GM19328 (cell line): ENCODE measurements at regions not wholly inside any gene's neighbourhood (a gene's known extent, or its start where the extent isn't known, plus 50 kb on each side); places are given as distances from the start of the nearest gene placed in this dataset.
"Not testable (repeated sequence)": the region's sequence is repeated elsewhere in the genome, so short reads cannot be mapped to it uniquely, and the experiment has no call there.

Experiments used
- ATAC-seq: cut with Tn5 transposase; IDR thresholded peaks from one replicate; pipeline ENCODE4 v1.9.1; 2021; ENCODE audit warnings: mild to moderate bottlenecking, moderate library complexity; ENCODE audit not compliant: unreplicated experiment

- no peak for ATAC-seq
Measured at GRCh38 chr2:160721089-160722040, 227.8 kb upstream of the RBMS1 start.

DNA sequence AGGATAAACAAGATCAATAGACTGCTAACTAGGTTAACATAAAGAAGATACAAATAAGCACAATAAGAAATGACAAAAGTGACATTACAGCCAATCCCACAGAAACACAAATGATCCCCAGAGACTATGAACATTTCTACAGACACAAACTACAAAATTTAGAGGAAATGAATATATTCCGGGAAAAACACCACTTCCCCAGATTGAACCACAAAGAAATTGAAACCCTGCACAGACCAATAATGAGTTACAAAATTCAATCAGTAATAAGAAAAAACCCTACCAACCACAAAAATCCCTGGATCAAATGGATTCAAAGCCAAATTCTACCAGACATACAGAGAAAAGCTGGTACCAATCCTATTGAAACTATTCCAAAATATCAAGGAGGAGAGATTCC is 232.4 kb upstream of the RBMS1 start:
- no peak for ATAC-seq

GRCh38 chr2:160730296-160730995 is 236.8 kb upstream of the RBMS1 start:
- no peak for ATAC-seq

GRCh38 chr2:160731415-160731814 is 237.8 kb upstream of the RBMS1 start:
- no peak for ATAC-seq

DNA sequence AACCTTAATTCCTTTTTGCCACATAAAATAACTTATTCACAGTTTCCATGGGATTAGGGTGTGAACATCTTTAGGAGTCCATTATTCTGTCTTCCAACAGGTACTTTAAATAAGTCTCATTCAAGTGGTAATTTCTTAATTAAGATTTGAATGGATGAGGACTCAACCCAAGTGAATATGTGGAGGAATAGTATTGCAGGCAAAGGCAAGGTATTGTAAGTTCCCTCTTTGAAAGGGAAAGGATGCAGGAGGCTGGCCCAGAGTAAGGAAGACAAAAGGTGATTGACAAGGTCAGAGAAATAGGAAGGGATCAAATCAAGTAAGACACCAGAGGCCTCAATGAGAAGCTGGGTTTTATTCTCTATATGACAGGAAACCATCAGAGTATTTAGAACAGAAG is 238.2 kb upstream of the RBMS1 start:
- no peak for ATAC-seq

DNA sequence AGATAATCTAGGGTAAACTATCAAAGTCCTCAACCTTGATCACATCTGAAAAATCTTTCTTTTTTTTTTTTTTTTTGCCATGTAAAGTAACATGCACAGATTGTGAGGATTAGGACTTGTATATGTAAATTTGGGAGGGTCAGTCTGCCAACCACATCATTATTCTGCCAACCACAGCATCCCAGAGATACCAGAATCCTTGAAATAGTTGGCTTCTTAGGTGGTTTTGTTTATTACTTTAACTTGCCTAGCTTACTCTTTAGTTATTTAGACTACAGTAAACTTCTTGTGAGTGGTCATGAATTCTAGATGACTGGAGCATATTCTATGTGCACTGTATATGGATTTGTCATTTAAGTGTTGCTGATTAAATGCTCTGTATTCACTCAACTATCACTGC is 242.1 kb upstream of the RBMS1 start:
- no peak for ATAC-seq

DNA sequence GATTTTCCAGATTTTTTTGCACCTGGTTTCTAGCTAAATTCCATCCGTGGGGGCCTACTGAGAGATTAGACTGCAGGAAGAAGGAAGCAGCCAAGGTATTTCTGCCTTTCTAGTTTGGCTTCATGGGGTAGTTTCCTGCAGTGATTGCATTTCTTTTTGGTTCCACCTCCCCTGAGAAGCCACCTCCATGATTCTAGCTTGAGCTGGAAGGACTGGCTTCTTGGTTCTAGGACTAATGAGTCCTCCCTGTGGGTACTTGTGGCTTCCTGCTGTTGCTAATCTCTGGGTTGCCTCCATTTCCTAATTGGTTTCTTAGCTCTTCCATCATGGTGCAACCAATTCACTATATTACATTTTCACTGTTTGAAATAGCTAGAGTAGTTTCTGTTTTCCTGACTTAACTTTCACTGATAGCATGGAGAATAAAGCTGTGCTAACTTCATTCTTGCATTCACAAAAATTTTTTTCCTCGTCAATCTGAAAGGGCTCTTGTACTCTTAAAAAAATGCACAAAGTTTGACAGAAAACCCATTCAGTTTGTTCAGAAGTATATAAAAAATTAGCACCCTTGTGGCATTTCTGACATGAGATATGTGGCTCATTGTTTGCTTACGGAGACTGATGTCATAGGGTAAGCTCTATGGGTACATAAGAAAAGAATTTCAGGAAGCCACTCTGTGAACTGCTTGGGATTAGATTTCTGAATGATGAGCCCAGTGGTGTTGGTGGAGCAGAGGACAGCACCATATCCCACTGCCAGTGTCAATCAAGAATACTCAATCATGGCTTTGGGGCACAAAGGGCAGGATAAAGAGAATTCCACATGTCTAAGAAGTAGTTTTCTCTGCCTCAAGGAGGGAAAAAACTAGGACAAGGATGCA is 242.8 kb upstream of the RBMS1 start:
- no peak for ATAC-seq

GRCh38 chr2:160737247-160737646 is 243.6 kb upstream of the RBMS1 start:
- no peak for ATAC-seq

- no peak for ATAC-seq
Measured at GRCh38 chr2:160741271-160741670, 247.7 kb upstream of the RBMS1 start.

DNA sequence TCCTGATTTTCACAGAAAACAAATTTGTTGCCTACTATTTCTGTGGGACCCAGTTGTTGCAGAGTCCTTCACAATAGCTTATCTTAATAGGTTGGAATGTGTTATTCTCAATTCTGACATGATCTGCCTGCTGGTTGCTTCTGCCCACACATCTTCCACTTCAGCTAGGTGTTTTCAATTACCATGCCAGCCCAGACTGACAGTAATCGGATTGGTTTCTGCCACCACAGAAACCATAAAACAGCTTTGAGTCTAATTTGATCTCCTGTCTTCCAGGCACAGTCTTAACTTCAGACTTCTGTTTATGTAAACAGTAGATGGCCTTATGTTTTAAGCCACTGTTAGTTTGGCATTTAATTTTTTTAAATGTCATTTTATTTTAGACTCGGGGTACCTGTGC is 248.2 kb upstream of the RBMS1 start:
- ATAC-seq, result no peak

DNA sequence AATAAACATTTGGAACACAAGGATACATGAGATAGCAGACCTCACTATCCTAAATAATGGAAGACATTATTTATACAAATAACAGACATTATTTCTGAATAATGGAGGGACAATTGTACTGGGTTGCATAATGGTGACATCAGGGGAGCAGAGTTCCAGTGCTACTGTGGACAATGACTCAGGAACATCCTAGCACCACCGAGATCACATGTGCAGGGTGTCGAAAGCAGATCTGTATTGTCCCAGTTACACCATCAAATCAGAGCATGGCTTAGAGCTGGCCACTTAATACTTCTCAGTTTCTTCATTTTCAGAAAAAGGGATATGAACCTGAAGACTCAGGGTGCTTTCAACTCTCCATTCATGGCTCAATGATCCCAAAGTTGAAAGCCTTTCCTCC is 249.1 kb upstream of the RBMS1 start:
- no peak for ATAC-seq

DNA sequence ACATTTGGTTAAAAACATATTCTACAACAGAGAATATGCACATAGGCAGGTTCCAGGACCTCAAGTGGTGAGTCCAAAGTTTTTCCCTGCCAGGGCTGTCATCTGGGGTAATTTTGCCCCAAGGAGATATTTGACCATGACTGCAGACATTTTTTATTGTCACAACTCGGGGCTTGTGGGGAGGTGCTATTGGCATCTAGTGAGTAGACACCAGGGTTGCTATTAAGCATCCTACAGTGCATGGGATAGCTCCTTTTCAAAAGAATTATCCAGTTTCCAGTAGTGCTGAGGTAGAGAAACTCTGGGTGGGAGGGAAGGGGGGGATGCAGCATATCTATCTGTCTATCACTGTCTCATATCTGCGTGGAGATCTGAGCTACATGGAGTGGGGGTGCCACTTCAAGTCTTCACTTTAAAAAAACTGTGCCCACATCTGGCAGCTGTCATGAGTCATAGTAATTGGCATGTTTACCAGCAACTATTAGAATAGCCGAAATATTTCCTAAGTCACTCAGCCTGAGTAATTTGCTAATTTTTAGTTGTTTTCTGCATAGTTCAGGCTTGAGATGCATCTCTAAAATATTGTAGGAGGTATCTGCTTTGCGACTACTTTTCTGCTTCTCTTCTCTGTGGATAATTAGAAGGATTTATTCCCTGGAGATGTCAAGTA is 254.0 kb upstream of the RBMS1 start:
- ATAC-seq, result no peak

DNA sequence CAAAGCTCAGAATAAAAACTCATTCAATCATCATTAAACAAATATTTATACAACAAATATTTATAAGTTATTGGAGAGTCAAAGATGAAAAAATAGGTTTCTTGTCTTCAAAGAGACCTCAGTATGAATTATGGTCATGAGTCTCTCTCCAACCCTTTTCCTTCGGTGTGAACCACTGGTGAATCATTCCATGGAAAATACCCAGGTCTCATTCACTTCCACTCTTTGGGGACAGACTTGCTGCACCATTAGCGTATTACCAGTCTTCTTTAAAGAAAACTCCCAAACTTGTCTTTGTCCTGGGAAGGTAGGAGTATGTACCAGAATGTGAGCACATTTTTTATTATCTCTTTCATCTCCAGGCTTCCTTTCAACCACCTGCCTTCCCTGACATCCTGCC is 257.4 kb upstream of the RBMS1 start:
- ATAC-seq, result no peak

GRCh38 chr2:160752475-160753330 is 259.1 kb upstream of the RBMS1 start:
- no peak for ATAC-seq

GRCh38 chr2:160753331-160753654 is 259.7 kb upstream of the RBMS1 start:
- no peak for ATAC-seq

DNA sequence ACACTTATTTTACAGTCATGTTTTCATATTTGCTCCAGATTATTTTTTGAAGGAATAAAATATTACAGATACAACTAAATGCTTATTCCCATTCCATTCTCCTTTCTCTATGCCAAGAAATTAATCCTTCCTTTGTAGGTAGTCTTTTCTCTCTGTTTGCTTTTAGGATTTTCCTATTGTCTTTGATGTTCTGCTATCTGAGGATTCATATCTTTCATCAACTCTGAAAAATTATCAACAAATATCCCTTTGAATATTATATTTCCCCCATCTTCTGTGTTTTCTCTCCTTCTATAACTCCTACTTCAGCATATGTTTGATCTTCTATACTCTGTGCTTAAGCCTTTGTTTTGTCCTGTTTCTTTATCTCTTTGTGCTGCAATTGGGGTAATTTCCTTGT is 260.4 kb upstream of the RBMS1 start:
- no peak for ATAC-seq

GRCh38 chr2:160756481-160756880 is 262.9 kb upstream of the RBMS1 start:
- no peak for ATAC-seq

DNA sequence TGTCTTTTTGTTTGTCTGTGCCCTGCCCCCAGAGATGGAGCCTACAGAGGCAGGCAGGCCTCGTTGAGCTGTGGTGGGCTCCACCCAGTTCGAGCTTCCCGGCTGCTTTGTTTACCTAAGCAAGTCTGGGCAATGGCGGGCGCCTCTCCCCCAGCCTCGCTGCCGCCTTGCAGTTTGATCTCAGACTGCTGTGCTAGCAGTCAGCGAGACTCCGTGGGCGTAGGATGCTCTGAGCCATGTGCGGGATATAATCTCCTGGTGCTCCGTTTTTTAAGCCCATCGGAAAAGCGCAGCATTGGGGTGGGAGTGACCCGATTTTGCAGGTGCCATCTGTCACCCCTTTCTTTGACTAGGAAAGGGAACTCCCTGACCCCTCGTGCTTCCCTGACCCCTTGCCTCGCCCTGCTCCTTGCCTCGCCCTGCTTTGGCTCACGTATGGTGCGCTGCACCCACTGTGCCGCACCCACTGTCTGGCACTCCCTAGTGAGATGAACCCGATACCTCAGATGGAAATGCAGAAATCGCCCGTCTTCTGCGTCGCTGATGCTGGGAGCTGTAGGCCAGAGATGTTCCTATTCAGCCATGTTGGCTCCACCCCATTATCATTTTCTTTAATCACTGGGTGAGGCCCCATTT is 269.0 kb upstream of the RBMS1 start:
- ATAC-seq, result not testable (repeated sequence)

GRCh38 chr2:160783474-160783873 is 289.9 kb upstream of the RBMS1 start:
- ATAC-seq, result no peak
